HG03460 (cell line): ENCODE measurements at regions not wholly inside any gene's neighbourhood (a gene's known extent, or its start where the extent isn't known, plus 50 kb on each side); places are given as distances from the start of the nearest gene placed in this dataset.
"Not testable (repeated sequence)": the region's sequence is repeated elsewhere in the genome, so short reads cannot be mapped to it uniquely, and the experiment has no call there.

Experiments used
- ATAC-seq: cut with Tn5 transposase; IDR thresholded peaks from one replicate; pipeline ENCODE4 v1.9.1; 2021; ENCODE audit not compliant: unreplicated experiment

GRCh38 chr6:51213811-51214210, 395.1 kb downstream of the TFAP2B start:
- ATAC-seq, result no peak

GRCh38 chr6:51214442-51214841, 395.8 kb downstream of the TFAP2B start:
- no peak for ATAC-seq

GRCh38 chr6:51218181-51218580, 399.5 kb downstream of the TFAP2B start:
- no peak for ATAC-seq

- ATAC-seq, result not testable (repeated sequence)
Measured at GRCh38 chr6:51224580-51225240, 406.0 kb downstream of the TFAP2B start.

- no peak for ATAC-seq
Measured at GRCh38 chr6:51241376-51241775, 422.7 kb downstream of the TFAP2B start.

GRCh38 chr6:51249798-51250197, 431.1 kb downstream of the TFAP2B start:
- no peak for ATAC-seq

- no peak for ATAC-seq
Measured at GRCh38 chr6:51250317-51250716, 431.6 kb downstream of the TFAP2B start.

- no peak for ATAC-seq
Measured at GRCh38 chr6:51257938-51258337, 439.3 kb downstream of the TFAP2B start.

GRCh38 chr6:51260003-51260402, 441.3 kb downstream of the TFAP2B start:
- no peak for ATAC-seq

- ATAC-seq, result no peak
Measured at GRCh38 chr6:51261691-51262090, 443.0 kb downstream of the TFAP2B start.

GRCh38 chr6:51265426-51265825, 446.8 kb downstream of the TFAP2B start:
- ATAC-seq, result no peak

- no peak for ATAC-seq
Measured at GRCh38 chr6:51266604-51267003, 447.9 kb downstream of the TFAP2B start.

GRCh38 chr6:51268666-51269065, 450.0 kb downstream of the TFAP2B start:
- ATAC-seq, result no peak

- ATAC-seq, result no peak
Measured at GRCh38 chr6:51269876-51270275, 451.2 kb downstream of the TFAP2B start.

GRCh38 chr6:51271615-51272014, 452.9 kb downstream of the TFAP2B start:
- ATAC-seq, result no peak

GRCh38 chr6:51273228-51273961, 454.7 kb downstream of the TFAP2B start:
- ATAC-seq, result no peak

- no peak for ATAC-seq
Measured at GRCh38 chr6:51277474-51277873, 458.8 kb downstream of the TFAP2B start.

- no peak for ATAC-seq
Measured at GRCh38 chr6:51282026-51282425, 463.4 kb downstream of the TFAP2B start.

GRCh38 chr6:51283723-51284355, 465.2 kb downstream of the TFAP2B start:
- ATAC-seq, result no peak

- no peak for ATAC-seq
Measured at GRCh38 chr6:51285876-51286275, 467.2 kb downstream of the TFAP2B start.

GRCh38 chr6:51289041-51289440, 470.4 kb downstream of the TFAP2B start:
- ATAC-seq, result no peak

GRCh38 chr6:51292659-51293058, 474.0 kb downstream of the TFAP2B start:
- no peak for ATAC-seq
